Thyroid gland (tissue), 4 donors: ENCODE measurements at regions not wholly inside any gene's neighbourhood (a gene's known extent, or its start where the extent isn't known, plus 50 kb on each side); places are given as distances from the start of the nearest gene placed in this dataset.

ENCODE experiments used
- DNase-seq, 2 donors: peaks; one replicate each; pipeline ENCODE4 v3.0.0-alpha.2; 2019
- H3K27ac ChIP-seq, 3 donors: fragments of 200-600 bp; sonication (generic); 1 replicate in 2 of 3; 2 replicates in 1 of 3; pipeline ENCODE4 v1.5.1; 2016 to 2019; ENCODE audit warnings: mild to moderate bottlenecking in 1 of 3, moderate library complexity in 1 of 3
- H3K27me3 ChIP-seq: fragments of 200-600 bp; sonication (generic); one replicate; pipeline ENCODE4 v1.5.1; 2019
- H3K36me3 ChIP-seq, 2 donors: fragments of 200-600 bp; sonication (generic); one replicate each; pipeline ENCODE4 v1.5.1; 2016 to 2019
- H3K4me1 ChIP-seq, 2 donors: fragments of 200-600 bp; sonication (generic); one replicate each; pipeline ENCODE4 v1.5.1; 2017 to 2019
- H3K4me3 ChIP-seq, 3 donors: fragments of 200-600 bp; sonication (generic); replicated peaks in 1 of 3; 1 replicate in 2 of 3; 2 replicates in 1 of 3; pipeline ENCODE4 v1.5.1; 2016; ENCODE audit warnings: mild to moderate bottlenecking in 1 of 3
- H3K9me3 ChIP-seq: fragments of 200-600 bp; sonication (generic); one replicate; pipeline ENCODE4 v1.5.1; 2017
- POLR2A ChIP-seq, 2 donors: fragments of 450-650 bp; IDR thresholded peaks; one replicate each; pipeline ENCODE4 v1.6.1; 2017; ENCODE audit warnings: antibody characterized with exemption in 2 of 2, mild to moderate bottlenecking in 2 of 2, moderate library complexity in 1 of 2
- WGBS, 2 donors: methylation state at CpG; one replicate each; pipeline ENCODE4 v1.1.5; 2017; 5-methylcytosine and 5-hydroxymethylcytosine counted together
- intact Hi-C: fragments of 100-400 bp; cut with DNase I; formaldehyde crosslinking; loops from one replicate; pipeline ENCODE4 v1.15.1; 2023
- TF ChIP-seq, protein P1 (sequence below), 6 experiments: fragments of 200-600 bp in 3 of 6; fragments of 450-650 bp in 3 of 6; sonication (generic) in 3 of 6; IDR thresholded peaks; one replicate each; pipeline ENCODE4 v1.5.1; 2016 to 2019; ENCODE audit warnings: antibody characterized with exemption in 6 of 6, mild to moderate bottlenecking in 2 of 6, inconsistent platforms in 1 of 6, moderate library complexity in 1 of 6

DNA sequence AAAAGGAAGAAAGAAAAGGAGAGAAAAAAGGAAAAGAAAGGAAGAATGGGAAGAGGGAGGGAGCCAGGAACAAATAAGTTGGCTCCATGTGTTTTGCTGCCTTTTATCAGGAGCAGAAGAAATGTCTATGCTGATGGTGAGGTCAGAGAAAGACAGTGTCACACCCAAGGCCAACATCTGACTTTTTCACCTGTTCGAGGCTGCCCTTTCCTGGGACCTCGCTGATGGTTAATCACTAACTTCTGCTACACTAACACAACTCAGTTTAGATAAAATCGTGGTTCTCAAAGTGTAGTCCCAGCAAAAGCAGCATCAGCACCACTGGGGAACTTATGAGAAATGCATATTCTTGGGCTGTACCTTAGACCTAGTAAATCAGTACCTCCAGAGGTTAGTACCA, 88.2 kb upstream of the FER start:
- WGBS, 2 donors = 81 to 96% methylated on average over 3 of the region's 3 CpGs
- no peak overlapping the region for H3K4me3 ChIP-seq
- H3K4me1 ChIP-seq = no peaks in the 10 kb centered on the region
- no peak for DNase-seq
- no peaks in the 10 kb centered on the region for H3K9me3 ChIP-seq
- no peak overlapping the region for H3K27ac ChIP-seq
- intact Hi-C loops = no loop called here
- H3K27me3 ChIP-seq = no peaks in the 10 kb centered on the region
- no peak for TF ChIP-seq POLR2A (IDR thresholded peaks at IDR 0.05)
- TF ChIP-seq, protein P1, sequence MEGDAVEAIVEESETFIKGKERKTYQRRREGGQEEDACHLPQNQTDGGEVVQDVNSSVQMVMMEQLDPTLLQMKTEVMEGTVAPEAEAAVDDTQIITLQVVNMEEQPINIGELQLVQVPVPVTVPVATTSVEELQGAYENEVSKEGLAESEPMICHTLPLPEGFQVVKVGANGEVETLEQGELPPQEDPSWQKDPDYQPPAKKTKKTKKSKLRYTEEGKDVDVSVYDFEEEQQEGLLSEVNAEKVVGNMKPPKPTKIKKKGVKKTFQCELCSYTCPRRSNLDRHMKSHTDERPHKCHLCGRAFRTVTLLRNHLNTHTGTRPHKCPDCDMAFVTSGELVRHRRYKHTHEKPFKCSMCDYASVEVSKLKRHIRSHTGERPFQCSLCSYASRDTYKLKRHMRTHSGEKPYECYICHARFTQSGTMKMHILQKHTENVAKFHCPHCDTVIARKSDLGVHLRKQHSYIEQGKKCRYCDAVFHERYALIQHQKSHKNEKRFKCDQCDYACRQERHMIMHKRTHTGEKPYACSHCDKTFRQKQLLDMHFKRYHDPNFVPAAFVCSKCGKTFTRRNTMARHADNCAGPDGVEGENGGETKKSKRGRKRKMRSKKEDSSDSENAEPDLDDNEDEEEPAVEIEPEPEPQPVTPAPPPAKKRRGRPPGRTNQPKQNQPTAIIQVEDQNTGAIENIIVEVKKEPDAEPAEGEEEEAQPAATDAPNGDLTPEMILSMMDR (IDR thresholded peaks at IDR 0.05) = no peak
- H3K36me3 ChIP-seq = no peaks in the 10 kb centered on the region

DNA sequence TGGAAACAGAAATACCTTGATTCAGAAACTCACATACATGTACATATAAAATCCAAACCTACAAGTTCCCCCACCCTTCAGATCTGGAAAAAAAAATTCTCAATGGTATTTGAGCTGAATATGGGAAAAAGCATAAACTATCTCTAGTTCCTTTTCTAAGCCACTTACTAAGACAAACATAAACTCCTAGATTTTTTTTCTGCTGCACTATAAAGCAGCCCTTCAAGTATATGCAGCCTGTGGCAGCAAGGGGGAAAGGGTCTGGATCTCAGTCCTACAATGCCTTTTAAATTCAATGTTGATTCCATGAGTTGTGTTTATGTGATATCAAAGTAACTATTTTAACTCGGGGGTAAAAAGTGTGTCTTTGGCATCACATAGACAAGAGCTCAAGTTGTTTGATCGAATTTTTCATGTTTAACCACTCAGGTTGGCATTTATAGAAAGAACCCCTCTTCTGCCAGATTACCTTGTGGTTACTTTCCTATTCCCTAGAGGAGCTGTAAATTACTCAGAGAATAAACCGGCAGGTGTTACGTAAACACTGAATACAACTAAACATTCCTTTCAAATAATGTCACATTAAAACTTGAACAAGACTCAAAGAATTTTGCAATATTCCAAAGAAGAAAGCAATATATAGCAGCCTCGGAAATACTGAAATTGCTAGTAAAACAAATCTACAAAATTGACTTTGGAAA, 91.8 kb upstream of the FER start:
- Histone ChIP-seq H3K4me3 (no peak overlapping the region), H3K36me3 (no peaks in the 10 kb centered on the region), H3K27me3 (no peaks in the 10 kb centered on the region), H3K4me1 (no peaks in the 10 kb centered on the region), H3K9me3 (no peaks in the 10 kb centered on the region), H3K27ac (no peak overlapping the region)
- intact Hi-C loops = no loop called here
- WGBS, 2 donors = 71 to 74% methylated on average over 5 of the region's 5 CpGs
- TF ChIP-seq, protein P1 (IDR thresholded peaks at IDR 0.05) = no peak
- no peak for TF ChIP-seq POLR2A (IDR thresholded peaks at IDR 0.05)
- DNase-seq = no peak

DNA sequence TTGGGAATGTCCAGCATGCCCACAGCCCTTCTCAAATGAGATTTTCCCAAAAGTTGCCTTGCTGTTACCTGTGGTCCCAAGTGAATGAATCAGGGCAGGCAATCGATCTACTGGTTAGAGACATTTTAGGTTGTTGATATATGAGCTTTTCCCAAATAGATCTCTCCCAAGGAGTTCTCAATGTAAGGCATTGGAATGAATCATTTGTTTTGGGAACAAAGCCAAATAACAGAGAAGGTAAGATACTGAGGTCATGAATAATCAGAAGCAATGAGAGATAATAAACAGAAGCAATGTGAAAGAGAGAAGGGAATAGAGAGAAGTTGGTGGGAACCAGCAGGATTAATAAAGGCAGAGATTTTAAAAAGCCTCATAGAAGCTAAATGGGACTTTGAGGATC, 93.6 kb upstream of the FER start:
- no peak for DNase-seq
- 77 to 84% methylated on average over 1 of the region's 1 CpG for WGBS, 2 donors
- H3K27me3 ChIP-seq = no peaks in the 10 kb centered on the region
- no peak overlapping the region for H3K4me3 ChIP-seq
- H3K4me1 ChIP-seq = no peaks in the 10 kb centered on the region
- no peaks in the 10 kb centered on the region for H3K9me3 ChIP-seq
- intact Hi-C loops = no loop called here
- no peaks in the 10 kb centered on the region for H3K36me3 ChIP-seq
- no peak overlapping the region for H3K27ac ChIP-seq
- TF ChIP-seq, protein P1 (IDR thresholded peaks at IDR 0.05) = no peak
- no peak for TF ChIP-seq POLR2A (IDR thresholded peaks at IDR 0.05)

DNA sequence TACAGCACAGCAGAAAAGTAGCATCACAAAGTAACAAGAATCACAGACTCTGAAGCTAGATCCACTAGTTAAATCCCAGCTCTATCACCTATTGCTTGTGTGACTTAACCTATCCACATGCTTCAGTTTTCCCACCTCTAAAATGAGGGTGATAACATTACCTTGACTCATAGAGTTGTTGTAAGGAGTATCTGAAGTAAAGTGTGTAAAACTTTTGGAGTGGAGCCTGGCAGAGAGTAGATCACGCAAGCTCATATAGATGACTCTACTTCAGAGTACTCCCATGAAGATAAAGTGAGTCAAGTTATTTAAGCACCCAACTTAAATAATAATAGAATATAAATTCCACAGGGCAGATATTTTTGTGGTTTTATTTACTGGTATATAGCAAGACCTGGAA, 94.5 kb upstream of the FER start:
- no peaks in the 10 kb centered on the region for H3K36me3 ChIP-seq
- WGBS, 2 donors = 90 to 97% methylated on average over 1 of the region's 1 CpG
- TF ChIP-seq, protein P1 (IDR thresholded peaks at IDR 0.05) = no peak
- TF ChIP-seq POLR2A (IDR thresholded peaks at IDR 0.05) = no peak
- H3K4me3 ChIP-seq = no peak overlapping the region
- no peaks in the 10 kb centered on the region for H3K27me3 ChIP-seq
- intact Hi-C loops = no loop called here
- H3K9me3 ChIP-seq = no peaks in the 10 kb centered on the region
- no peak overlapping the region for H3K27ac ChIP-seq
- H3K4me1 ChIP-seq = no peaks in the 10 kb centered on the region
- no peak for DNase-seq

DNA sequence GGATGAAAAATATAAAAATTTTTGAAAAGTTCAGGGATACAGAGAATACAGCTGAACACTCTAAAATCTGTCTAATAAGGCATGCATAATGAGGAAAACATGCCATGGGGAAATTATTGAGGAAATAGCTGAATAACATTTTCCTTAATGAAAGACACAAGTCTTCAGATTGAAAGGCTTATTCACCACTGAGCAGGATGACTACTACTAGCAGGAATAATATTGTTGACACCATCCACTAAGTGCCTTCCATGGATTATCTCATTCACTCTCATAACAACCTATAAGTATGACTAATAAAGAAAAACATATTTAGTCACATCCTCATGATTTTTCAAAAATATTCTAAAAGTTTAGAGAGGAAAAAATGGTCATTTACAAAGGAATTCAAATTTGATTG, 96.7 kb upstream of the FER start:
- Histone ChIP-seq H3K9me3 (no peaks in the 10 kb centered on the region), H3K4me3 (no peak overlapping the region), H3K4me1 (no peaks in the 10 kb centered on the region), H3K27ac (no peak overlapping the region), H3K27me3 (no peaks in the 10 kb centered on the region), H3K36me3 (no peaks in the 10 kb centered on the region)
- intact Hi-C loops = no loop called here
- no peak for DNase-seq
- TF ChIP-seq, protein P1 (IDR thresholded peaks at IDR 0.05) = no peak
- TF ChIP-seq POLR2A (IDR thresholded peaks at IDR 0.05) = no peak
